ENCODE measurements at regions not wholly inside any gene's neighbourhood (a gene's known extent, or its start where the extent isn't known, plus 50 kb on each side); places are given as distances from the start of the nearest gene placed in this dataset.
"Not testable (repeated sequence)": the region's sequence is repeated elsewhere in the genome, so short reads cannot be mapped to it uniquely, and the experiment has no call there.

DNA sequence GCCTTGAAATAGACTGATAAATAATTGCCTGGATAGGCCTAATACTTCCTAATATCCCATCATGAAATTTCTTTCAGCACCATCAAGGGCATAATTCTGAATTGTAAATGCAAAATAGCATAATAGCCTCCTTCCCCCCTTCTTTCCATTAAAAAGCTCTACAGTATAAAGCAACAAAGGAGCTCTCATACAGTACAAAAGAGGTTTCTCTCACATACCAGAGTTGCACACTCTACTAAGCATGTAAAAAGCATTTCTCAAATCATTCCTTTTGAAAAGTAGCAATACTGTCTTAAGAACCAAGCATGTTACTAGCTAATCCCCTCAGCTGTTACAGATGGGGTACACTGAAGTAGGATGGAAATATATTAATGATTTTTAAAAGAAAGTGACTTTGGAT lies 509.0 kb downstream of the KLHL13 start (continued):
- TF ChIP-seq, protein P1, sequence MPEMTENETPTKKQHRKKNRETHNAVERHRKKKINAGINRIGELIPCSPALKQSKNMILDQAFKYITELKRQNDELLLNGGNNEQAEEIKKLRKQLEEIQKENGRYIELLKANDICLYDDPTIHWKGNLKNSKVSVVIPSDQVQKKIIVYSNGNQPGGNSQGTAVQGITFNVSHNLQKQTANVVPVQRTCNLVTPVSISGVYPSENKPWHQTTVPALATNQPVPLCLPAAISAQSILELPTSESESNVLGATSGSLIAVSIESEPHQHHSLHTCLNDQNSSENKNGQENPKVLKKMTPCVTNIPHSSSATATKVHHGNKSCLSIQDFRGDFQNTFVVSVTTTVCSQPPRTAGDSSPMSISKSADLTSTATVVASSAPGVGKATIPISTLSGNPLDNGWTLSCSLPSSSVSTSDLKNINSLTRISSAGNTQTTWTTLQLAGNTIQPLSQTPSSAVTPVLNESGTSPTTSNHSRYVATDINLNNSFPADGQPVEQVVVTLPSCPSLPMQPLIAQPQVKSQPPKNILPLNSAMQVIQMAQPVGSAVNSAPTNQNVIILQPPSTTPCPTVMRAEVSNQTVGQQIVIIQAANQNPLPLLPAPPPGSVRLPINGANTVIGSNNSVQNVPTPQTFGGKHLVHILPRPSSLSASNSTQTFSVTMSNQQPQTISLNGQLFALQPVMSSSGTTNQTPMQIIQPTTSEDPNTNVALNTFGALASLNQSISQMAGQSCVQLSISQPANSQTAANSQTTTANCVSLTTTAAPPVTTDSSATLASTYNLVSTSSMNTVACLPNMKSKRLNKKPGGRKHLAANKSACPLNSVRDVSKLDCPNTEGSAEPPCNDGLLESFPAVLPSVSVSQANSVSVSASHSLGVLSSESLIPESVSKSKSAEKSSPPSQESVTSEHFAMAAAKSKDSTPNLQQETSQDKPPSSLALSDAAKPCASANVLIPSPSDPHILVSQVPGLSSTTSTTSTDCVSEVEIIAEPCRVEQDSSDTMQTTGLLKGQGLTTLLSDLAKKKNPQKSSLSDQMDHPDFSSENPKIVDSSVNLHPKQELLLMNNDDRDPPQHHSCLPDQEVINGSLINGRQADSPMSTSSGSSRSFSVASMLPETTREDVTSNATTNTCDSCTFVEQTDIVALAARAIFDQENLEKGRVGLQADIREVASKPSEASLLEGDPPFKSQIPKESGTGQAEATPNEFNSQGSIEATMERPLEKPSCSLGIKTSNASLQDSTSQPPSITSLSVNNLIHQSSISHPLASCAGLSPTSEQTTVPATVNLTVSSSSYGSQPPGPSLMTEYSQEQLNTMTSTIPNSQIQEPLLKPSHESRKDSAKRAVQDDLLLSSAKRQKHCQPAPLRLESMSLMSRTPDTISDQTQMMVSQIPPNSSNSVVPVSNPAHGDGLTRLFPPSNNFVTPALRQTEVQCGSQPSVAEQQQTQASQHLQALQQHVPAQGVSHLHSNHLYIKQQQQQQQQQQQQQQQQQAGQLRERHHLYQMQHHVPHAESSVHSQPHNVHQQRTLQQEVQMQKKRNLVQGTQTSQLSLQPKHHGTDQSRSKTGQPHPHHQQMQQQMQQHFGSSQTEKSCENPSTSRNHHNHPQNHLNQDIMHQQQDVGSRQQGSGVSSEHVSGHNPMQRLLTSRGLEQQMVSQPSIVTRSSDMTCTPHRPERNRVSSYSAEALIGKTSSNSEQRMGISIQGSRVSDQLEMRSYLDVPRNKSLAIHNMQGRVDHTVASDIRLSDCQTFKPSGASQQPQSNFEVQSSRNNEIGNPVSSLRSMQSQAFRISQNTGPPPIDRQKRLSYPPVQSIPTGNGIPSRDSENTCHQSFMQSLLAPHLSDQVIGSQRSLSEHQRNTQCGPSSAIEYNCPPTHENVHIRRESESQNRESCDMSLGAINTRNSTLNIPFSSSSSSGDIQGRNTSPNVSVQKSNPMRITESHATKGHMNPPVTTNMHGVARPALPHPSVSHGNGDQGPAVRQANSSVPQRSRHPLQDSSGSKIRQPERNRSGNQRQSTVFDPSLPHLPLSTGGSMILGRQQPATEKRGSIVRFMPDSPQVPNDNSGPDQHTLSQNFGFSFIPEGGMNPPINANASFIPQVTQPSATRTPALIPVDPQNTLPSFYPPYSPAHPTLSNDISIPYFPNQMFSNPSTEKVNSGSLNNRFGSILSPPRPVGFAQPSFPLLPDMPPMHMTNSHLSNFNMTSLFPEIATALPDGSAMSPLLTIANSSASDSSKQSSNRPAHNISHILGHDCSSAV (CRISPR knock-in tag; IDR thresholded peaks at IDR 0.05; ENCODE audit: borderline replicate concordance), result no peak
- no peak for TF ChIP-seq STAT5B (CRISPR knock-in tag; IDR thresholded peaks at IDR 0.05)
- TF ChIP-seq, protein P2, sequence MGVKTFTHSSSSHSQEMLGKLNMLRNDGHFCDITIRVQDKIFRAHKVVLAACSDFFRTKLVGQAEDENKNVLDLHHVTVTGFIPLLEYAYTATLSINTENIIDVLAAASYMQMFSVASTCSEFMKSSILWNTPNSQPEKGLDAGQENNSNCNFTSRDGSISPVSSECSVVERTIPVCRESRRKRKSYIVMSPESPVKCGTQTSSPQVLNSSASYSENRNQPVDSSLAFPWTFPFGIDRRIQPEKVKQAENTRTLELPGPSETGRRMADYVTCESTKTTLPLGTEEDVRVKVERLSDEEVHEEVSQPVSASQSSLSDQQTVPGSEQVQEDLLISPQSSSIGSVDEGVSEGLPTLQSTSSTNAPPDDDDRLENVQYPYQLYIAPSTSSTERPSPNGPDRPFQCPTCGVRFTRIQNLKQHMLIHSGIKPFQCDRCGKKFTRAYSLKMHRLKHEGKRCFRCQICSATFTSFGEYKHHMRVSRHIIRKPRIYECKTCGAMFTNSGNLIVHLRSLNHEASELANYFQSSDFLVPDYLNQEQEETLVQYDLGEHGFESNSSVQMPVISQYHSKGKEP (CRISPR knock-in tag; IDR thresholded peaks at IDR 0.05), result no peak

DNA sequence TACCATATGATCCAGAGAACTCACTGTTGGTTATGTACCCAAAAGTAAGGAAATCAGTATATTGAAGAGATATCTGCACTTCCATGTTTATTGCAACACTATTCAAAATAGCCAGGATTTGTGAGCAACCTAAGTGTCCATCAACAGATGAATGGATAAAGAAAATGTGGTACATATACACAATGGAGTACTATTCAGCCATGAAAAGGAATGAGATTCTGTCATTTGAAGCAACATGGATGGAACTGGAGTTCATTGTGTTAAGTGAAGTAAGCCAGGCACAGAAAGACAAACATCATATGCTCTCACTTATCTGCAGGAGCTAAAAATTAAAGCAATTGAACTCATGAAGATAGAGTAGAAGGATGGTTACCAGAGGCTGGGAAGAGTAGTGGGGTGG lies 510.5 kb downstream of the KLHL13 start:
- FAIRE-seq; H3K36me3 ChIP-seq (replicated peaks in 1 of 2; ENCODE audit: control insufficient read depth in 1 of 2, insufficient read depth in 2 of 2, low read length in 2 of 2); in situ Hi-C loops (cut with HindIII; ENCODE audit: extremely low pct_ligation_motif_present, low pct_unique_long_range_greater_than_20kb); H3K27me3 ChIP-seq (ENCODE audit: control insufficient read depth in 1 of 2, insufficient read depth in 2 of 2, low read length in 2 of 2); CTCF ChIA-PET (ENCODE audit: low intra/inter-chr PET ratio, low total read pairs); ATAC-seq; intact Hi-C loops (cut with micrococcal nuclease; ENCODE audit: unreplicated experiment); H3K27ac ChIP-seq (ENCODE audit: extremely low read length, insufficient read depth, low read length); H4K20me1 ChIP-seq (ENCODE audit: insufficient read depth, low read length); H3K4me2 ChIP-seq (ENCODE audit: low read depth, low read length); H3K4me3 ChIP-seq (replicated peaks in 1 of 3; ENCODE audit: insufficient read depth in 1 of 3, low read depth in 2 of 3, low read length in 3 of 3); H2AFZ ChIP-seq (ENCODE audit: low read length); H3K9me3 ChIP-seq (ENCODE audit: low read length); DNase-seq (ENCODE audit: low spot score); POLR2A ChIA-PET; H3K4me1 ChIP-seq (ENCODE audit: insufficient read depth, low read length); H3K9ac ChIP-seq (ENCODE audit: insufficient read depth, low read depth, low read length); H3K79me2 ChIP-seq (ENCODE audit: insufficient read depth, low read length); BruUV-seq (replicated peaks): not testable (repeated sequence)

Data from HepG2 (cell line).